ENCODE measurements at regions not wholly inside any gene's neighbourhood (a gene's known extent, or its start where the extent isn't known, plus 50 kb on each side); places are given as distances from the start of the nearest gene placed in this dataset.

DNA sequence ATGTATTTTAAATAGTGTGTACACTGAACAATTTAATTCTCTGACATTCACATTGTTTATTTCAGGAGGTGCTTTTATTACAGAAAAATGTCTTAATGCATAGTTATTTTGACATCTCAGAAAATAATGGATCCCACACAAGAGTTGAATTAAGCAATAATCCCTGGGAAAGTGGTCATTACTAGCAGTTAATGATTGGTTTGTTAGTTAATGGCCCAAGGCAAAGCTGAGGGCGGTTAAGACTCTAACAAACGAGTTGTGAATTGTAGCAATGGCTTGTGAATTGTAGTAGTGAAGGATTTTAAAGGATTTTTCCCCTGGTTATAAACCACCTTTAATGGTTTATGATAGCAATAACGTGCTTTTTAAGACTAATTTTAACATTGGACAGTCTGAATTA, 1316.0 kb upstream of the GJE1 start:
- DNase-seq (ENCODE audit: low read depth) = no peak
- TF ChIP-seq, protein P1, sequence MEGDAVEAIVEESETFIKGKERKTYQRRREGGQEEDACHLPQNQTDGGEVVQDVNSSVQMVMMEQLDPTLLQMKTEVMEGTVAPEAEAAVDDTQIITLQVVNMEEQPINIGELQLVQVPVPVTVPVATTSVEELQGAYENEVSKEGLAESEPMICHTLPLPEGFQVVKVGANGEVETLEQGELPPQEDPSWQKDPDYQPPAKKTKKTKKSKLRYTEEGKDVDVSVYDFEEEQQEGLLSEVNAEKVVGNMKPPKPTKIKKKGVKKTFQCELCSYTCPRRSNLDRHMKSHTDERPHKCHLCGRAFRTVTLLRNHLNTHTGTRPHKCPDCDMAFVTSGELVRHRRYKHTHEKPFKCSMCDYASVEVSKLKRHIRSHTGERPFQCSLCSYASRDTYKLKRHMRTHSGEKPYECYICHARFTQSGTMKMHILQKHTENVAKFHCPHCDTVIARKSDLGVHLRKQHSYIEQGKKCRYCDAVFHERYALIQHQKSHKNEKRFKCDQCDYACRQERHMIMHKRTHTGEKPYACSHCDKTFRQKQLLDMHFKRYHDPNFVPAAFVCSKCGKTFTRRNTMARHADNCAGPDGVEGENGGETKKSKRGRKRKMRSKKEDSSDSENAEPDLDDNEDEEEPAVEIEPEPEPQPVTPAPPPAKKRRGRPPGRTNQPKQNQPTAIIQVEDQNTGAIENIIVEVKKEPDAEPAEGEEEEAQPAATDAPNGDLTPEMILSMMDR (IDR thresholded peaks at IDR 0.05; ENCODE audit: insufficient read depth, low read length) = no peak

DNA sequence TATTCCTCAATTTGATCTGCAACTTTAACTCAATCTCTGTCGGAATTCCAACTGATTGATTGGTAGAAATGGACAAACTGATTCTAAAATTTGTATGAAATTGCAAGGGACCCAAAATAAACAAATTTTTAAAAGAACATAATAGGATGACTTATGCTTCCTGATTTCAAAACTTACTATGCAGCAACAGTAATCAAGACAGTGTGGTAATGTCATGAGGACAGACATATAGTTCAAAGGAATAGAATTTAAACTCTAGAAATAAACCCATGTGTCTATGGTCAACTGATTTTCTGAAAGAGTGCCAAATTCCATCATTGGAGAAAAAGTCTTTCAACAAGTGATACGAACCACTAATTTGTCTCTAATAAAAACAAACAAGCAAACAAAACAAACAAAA, 1320.1 kb upstream of the GJE1 start:
- DNase-seq (ENCODE audit: low read depth) = peak; percentile 12
- TF ChIP-seq, protein P1 (IDR thresholded peaks at IDR 0.05; ENCODE audit: insufficient read depth, low read length) = no peak
- H3K4me3 ChIP-seq (ENCODE audit: low read depth, low read length) = no peak overlapping the region

More for the DNA sequence above, 1316.0 kb upstream of the GJE1 start:
- H3K4me3 ChIP-seq (ENCODE audit: low read depth, low read length) = no peak overlapping the region

DNA sequence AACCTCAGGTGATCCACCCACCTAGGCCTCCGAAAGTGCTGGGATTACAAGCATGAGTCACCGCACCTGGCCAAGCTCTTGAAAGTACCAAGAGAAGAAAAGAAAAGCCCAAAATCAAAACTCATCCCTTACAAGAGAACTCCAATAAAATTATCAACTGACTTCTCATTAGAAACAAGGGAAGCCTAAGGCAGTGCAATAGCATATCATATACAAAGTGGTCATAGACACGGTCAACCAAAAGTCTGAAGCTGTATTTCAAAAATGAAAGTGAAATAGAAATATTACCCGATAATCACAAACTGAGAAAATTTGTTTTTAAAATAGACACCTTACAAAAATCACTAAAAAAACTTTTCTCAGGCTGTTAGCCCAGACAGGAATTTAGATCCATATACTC, 1321.1 kb upstream of the GJE1 start:
- H3K4me3 ChIP-seq (ENCODE audit: low read depth, low read length) = no peak overlapping the region
- DNase-seq (ENCODE audit: low read depth) = peak; percentile 13
- TF ChIP-seq, protein P1 (IDR thresholded peaks at IDR 0.05; ENCODE audit: insufficient read depth, low read length) = no peak

DNA sequence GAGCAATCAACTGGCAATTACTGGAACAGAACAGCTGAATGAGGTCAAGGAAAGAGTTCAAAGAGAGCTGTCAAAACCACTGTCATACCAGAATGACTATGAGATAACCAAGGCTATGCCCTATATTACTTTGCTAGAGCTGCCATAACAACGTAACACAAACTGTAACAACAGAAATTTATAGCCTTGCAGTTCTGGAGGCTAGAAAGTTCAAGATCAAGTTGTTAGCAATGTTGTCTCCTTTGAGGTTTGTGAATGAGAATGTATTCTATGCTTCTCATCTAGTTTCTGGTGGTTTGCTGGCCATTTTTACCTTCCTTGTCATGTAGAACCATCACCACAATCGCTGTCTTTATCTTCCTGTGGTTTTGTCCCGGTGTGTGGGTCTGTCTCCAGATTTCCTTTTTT, 1323.0 kb upstream of the GJE1 start:
- DNase-seq (ENCODE audit: low read depth) = no peak
- TF ChIP-seq, protein P1 (IDR thresholded peaks at IDR 0.05; ENCODE audit: insufficient read depth, low read length) = no peak

DNA sequence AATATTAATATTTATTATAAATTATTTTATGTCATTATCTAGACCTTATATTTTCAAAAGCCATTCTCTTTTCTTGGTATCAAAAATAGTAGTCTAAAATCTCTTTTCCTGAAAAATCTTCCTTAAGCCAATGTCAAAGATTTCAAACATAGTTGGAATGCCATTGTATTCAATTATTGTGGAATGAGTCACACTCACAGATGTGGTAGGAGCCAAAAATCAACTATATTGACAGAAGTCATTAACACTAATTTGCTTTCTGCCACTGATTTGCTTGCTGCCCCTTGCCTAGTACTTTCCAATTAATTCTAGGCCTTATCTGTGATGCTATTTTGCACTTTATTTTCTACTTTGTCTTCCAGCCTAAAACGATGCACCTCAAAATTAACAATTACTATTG, 1326.3 kb upstream of the GJE1 start:
- H3K4me3 ChIP-seq (ENCODE audit: low read depth, low read length) = no peak overlapping the region
- TF ChIP-seq, protein P1 (IDR thresholded peaks at IDR 0.05; ENCODE audit: insufficient read depth, low read length) = no peak
- DNase-seq (ENCODE audit: low read depth) = no peak

More for the DNA sequence above, 1323.0 kb upstream of the GJE1 start:
- H3K4me3 ChIP-seq (ENCODE audit: low read depth, low read length) = no peak overlapping the region

DNA sequence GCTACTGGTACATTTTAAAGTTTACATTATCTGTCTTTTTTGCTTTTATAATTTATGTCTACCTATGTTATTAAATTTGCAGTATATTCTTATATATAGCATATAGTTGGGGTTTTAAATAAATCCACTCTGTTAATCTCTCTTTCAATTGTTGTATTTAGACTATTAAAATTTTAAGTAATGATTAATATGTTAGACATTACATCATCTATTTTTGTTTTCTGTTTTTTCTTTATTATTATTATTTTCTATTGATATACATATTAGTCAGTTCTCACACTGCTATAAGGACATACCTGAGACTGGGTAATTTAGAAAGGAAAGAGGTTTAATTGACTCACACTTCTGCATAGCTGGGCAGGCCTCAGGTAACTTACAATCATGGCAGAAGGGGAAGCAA, 1338.2 kb upstream of the GJE1 start:
- DNase-seq (ENCODE audit: low read depth) = no peak
- TF ChIP-seq, protein P1 (IDR thresholded peaks at IDR 0.05; ENCODE audit: insufficient read depth, low read length) = no peak
- no peak overlapping the region for H3K4me3 ChIP-seq (ENCODE audit: low read depth, low read length)

DNA sequence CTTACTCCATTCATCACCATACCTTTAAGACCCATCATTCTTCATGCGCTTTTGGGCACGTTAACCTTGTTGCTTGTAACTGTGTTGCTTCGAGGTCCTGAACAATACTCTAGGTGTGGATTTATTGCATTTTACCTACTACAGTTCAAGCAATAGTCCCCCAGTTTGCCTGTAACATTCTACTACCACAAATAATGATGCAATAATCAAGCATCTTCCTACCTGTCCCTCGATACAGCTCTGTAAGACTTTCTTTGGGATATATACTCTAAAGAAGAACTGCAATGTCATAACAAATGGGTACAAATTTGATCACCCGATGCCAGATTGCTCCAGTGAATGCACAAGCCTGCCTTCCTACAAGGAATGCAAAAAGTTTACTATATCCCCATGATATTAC, 1342.6 kb upstream of the GJE1 start:
- no peak overlapping the region for H3K4me3 ChIP-seq (ENCODE audit: low read depth, low read length)
- no peak for DNase-seq (ENCODE audit: low read depth)
- TF ChIP-seq, protein P1 (IDR thresholded peaks at IDR 0.05; ENCODE audit: insufficient read depth, low read length) = no peak
